ENCODE measurements at regions not wholly inside any gene's neighbourhood (a gene's known extent, or its start where the extent isn't known, plus 50 kb on each side); places are given as distances from the start of the nearest gene placed in this dataset.

- no peak for ATAC-seq
- no peak for DNase-seq
- peaks cover 6 to 52% (median 38%) of the 10 kb centered on the region in 3 donors for H3K27me3 ChIP-seq
- no peak overlapping the region for H3K4me3 ChIP-seq
- no peaks in the 10 kb centered on the region for H3K4me1 ChIP-seq
- TF ChIP-seq CTCF (IDR thresholded peaks at IDR 0.05 in 4 of 5, conservative IDR thresholded peaks at IDR 0.05 in 1 of 5): no peak
- no peak for TF ChIP-seq POLR2A (IDR thresholded peaks at IDR 0.05)
- H3K9me3 ChIP-seq: no peaks in the 10 kb centered on the region
- no peak overlapping the region for H3K27ac ChIP-seq
- no peaks in the 10 kb centered on the region for H3K36me3 ChIP-seq
- in situ Hi-C loops (cut with MboI; ENCODE audit: low sequenced_read_pairs in 4 of 4): no loop called here
- intact Hi-C loops (cut with DNase I; ENCODE audit: low total_unique reads): no loop called here
Observed at GRCh38 chr9:126058011-126058531, 268.6 kb upstream of the MVB12B start.

- no peaks in the 10 kb centered on the region for H3K9me3 ChIP-seq
- intact Hi-C loops (cut with DNase I; ENCODE audit: low total_unique reads): no loop called here
- no peak overlapping the region for H3K27ac ChIP-seq
- no peaks in the 10 kb centered on the region for H3K36me3 ChIP-seq
- ATAC-seq (no peak), DNase-seq (no peak)
- no peaks in the 10 kb centered on the region for H3K4me1 ChIP-seq
- peaks cover 6 to 51% (median 34%) of the 10 kb centered on the region in 3 donors for H3K27me3 ChIP-seq
- TF ChIP-seq POLR2A (IDR thresholded peaks at IDR 0.05): no peak
- TF ChIP-seq CTCF (IDR thresholded peaks at IDR 0.05 in 4 of 5, conservative IDR thresholded peaks at IDR 0.05 in 1 of 5): no peak
- no peak overlapping the region for H3K4me3 ChIP-seq
- in situ Hi-C loops (cut with MboI; ENCODE audit: low sequenced_read_pairs in 4 of 4): no loop called here
Observed at GRCh38 chr9:126058591-126058990, 268.0 kb upstream of the MVB12B start.

GRCh38 chr9:126061575-126061974 is 265.1 kb upstream of the MVB12B start:
- H3K27me3 ChIP-seq: peaks cover 0 to 22% (median 19%) of the 10 kb centered on the region in 3 donors
- DNase-seq (no peak), ATAC-seq (no peak)
- intact Hi-C loops (cut with DNase I; ENCODE audit: low total_unique reads): no loop called here
- H3K27ac ChIP-seq: no peak overlapping the region
- no peak for TF ChIP-seq POLR2A (IDR thresholded peaks at IDR 0.05)
- no peak for TF ChIP-seq CTCF (IDR thresholded peaks at IDR 0.05 in 4 of 5, conservative IDR thresholded peaks at IDR 0.05 in 1 of 5)
- in situ Hi-C loops (cut with MboI; ENCODE audit: low sequenced_read_pairs in 4 of 4): no loop called here
- H3K9me3 ChIP-seq: no peaks in the 10 kb centered on the region
- no peaks in the 10 kb centered on the region for H3K4me1 ChIP-seq
- H3K36me3 ChIP-seq: no peaks in the 10 kb centered on the region
- no peak overlapping the region for H3K4me3 ChIP-seq

GRCh38 chr9:126062158-126062886 is 264.3 kb upstream of the MVB12B start:
- in situ Hi-C loops (cut with MboI; ENCODE audit: low sequenced_read_pairs in 4 of 4) (no loop called here), intact Hi-C loops (cut with DNase I; ENCODE audit: low total_unique reads) (no loop called here)
- TF ChIP-seq CTCF (IDR thresholded peaks at IDR 0.05 in 4 of 5, conservative IDR thresholded peaks at IDR 0.05 in 1 of 5): no peak
- TF ChIP-seq POLR2A (IDR thresholded peaks at IDR 0.05): no peak
- no peaks in the 10 kb centered on the region for H3K36me3 ChIP-seq
- H3K9me3 ChIP-seq: no peaks in the 10 kb centered on the region
- H3K27ac ChIP-seq: no peak overlapping the region
- no peak overlapping the region for H3K4me3 ChIP-seq
- peaks cover 0 to 19% (median 18%) of the 10 kb centered on the region in 3 donors for H3K27me3 ChIP-seq
- ATAC-seq (no peak), DNase-seq (no peak)
- no peaks in the 10 kb centered on the region for H3K4me1 ChIP-seq

All from gastrocnemius medialis (tissue), 4 donors.